NCI-H774 (cell line): ENCODE measurements at regions not wholly inside any gene's neighbourhood (a gene's known extent, or its start where the extent isn't known, plus 50 kb on each side); places are given as distances from the start of the nearest gene placed in this dataset.
"Not testable (repeated sequence)": the region's sequence is repeated elsewhere in the genome, so short reads cannot be mapped to it uniquely, and the experiment has no call there.

Source experiments
- DNase-seq: peaks from one replicate; lab custom pipeline; 2025; lab: John Stamatoyannopoulos, UW

GRCh38 chr3:153972862-153973261, 148.3 kb upstream of the ARHGEF26 start:
- no peak for DNase-seq

GRCh38 chr3:153973722-153974265, 147.4 kb upstream of the ARHGEF26 start:
- DNase-seq = no peak

GRCh38 chr3:153974614-153975013, 146.6 kb upstream of the ARHGEF26 start:
- no peak for DNase-seq

GRCh38 chr3:153976891-153977554, 144.2 kb upstream of the ARHGEF26 start:
- DNase-seq = no peak

GRCh38 chr3:153978006-153978405, 143.2 kb upstream of the ARHGEF26 start:
- no peak for DNase-seq

- no peak for DNase-seq
These were observed 141.6 kb upstream of the ARHGEF26 start for GRCh38 chr3:153979418-153980251.

DNA sequence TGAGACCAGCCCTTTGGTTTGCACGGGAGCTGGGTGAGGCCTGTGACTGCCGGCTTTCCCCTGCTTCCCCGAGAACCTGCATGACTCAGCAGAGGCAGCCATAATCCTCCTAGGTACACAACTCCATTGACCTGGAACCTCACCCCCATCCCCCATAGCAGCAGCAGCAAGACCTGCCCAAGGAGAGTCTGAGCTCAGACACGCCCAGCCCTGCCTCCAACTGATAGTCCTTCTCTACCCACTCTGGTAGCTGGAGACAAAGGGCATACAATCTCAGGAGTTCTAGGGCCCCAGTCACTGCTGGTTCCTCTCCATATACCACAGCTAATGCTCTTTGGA, 141.0 kb upstream of the ARHGEF26 start:
- DNase-seq = no peak

DNA sequence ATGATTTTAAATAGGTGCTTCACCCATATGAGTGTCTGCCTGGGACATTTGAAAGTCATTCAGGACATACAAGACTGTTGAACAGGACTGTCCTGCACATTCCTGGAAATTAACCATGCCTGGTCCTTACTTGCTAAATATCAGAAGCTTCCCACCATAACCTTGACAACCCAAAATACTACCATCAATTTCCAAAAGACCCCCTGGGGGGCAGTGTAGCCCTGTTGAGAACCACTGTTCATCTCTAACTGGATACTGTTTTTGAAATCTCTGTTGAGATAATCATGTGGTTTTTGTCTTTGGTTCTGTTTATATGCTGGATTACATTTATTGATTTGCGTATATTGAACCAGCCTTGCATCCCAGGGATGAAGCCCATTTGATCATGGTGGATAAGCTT, 123.8 kb upstream of the ARHGEF26 start:
- DNase-seq = not testable (repeated sequence)

DNA sequence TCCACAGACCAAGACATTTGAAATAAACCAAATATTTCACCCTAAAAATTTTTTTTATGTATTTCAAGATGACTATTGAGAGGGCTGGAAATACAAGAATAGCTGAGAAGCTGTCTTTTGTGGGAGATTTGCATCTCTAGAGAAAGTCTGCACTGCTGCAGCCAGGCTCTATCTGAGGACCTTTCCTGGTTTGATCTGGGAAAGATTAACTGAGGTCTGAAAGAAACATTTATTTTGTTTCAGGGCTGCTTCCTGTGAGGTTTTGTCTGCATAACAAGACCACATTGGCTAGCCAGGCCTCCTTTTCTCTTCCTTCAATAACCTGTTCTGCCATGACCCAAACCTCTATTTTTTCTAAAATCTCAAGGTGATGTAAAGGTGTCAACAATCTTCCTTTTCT, 117.5 kb upstream of the ARHGEF26 start:
- no peak for DNase-seq

- DNase-seq = no peak
These were observed 110.2 kb upstream of the ARHGEF26 start for GRCh38 chr3:154011036-154011435.

DNA sequence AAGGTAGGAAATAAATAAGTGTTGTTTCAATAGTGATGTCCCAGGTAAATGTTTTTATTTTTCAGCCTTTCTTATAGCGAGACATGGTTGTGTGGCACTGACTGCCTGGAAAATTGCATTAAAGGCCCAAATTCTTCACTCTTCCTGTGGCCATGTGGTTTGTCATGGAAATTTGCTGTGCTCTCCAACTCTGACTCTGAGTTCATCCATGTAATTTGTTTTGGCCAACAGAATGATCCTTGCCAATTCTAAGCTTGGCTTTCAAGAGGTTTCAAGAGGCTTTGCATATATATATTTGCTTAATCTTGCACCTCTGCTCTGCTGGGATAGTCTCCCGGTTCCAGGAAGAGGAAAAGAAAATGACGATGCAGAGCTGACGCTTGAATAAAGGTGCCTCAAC, 107.5 kb upstream of the ARHGEF26 start:
- DNase-seq = no peak

DNA sequence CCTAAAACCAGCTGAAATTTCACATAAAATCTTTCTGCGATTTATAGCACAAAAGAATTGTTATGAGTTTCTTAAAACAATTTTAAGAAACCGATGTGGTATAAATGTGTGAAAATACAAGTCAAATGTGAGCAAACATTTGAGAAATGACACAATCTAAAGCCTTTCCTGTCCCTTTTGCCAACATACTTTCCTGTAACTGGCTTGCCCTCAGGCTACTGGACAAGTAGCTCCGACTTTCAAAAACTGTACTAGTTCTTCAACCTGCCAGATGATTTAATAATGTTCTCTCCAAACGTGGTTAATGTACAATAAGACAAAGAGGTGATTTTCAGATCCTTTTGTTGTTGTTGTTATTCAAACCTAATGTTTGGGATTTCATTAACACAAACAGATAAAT, 105.9 kb upstream of the ARHGEF26 start:
- DNase-seq = no peak

GRCh38 chr3:154018100-154018696, 103.0 kb upstream of the ARHGEF26 start:
- no peak for DNase-seq

GRCh38 chr3:154022606-154023005, 98.6 kb upstream of the ARHGEF26 start:
- peak; percentile 64 for DNase-seq

- DNase-seq = no peak
These were observed 98.0 kb upstream of the ARHGEF26 start for GRCh38 chr3:154023148-154023547.

DNA sequence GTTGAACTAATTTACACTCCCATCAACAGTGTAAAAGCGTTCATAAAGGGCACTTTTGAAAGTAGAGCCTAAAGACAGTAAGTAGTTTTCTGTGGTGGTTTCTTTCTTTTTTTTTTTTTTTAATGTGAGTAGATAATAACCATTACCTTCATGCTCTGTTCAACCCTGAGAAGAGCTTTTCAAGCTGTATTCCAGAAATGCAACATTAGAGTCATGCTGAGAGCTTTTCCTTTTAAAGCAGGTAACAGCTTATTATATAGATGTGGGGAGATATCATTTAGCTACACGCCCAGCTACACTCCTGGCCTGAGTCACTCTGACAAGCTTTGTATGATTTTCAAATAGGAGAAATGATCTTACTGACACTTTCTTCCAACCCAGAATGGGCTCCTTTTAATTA, 96.2 kb upstream of the ARHGEF26 start:
- no peak for DNase-seq

DNA sequence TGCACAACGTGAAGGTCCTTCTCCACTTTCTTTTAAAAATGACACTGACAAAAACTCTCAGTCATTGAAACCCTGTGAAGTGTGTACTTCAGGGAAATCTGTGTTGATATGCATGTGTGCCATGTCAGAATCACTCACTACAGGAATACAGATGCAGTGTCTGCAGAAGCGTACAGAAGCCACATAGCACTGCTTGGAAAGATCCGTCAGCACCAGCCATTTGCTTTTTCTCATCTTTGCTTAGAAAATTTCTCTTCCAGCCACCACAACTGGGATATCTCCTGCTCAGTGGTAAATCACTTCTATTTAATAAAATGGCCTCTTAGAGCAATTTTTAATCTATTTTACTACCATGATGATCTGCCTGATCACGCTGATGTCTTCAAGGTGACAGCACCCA, 91.3 kb upstream of the ARHGEF26 start:
- DNase-seq = no peak

DNA sequence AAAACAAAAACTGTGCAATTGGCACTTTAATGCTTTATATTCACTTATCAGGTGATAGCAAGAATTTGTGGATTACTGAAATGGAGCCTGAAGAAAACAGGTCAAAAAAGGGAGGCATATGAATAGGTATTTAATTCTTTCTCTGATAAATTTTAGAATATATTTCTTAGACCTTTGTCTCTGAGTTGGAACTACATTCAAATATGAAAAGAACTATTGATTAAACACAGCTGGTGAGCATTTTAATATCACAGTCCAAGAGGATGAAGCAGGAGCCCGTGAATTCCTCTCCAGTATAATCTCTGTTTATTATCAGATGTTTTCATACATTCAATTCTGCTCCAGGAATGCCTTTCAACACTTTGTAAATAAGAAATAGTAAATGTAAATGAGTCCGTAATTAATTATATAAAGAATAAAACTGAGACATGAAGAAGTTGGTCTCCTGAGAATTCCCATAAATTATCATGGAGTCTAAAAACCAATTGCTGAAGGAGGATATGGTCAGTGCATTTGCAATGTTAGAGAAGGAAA, 86.3 kb upstream of the ARHGEF26 start:
- DNase-seq = no peak

- no peak for DNase-seq
These were observed 80.9 kb upstream of the ARHGEF26 start for GRCh38 chr3:154040283-154040682.

DNA sequence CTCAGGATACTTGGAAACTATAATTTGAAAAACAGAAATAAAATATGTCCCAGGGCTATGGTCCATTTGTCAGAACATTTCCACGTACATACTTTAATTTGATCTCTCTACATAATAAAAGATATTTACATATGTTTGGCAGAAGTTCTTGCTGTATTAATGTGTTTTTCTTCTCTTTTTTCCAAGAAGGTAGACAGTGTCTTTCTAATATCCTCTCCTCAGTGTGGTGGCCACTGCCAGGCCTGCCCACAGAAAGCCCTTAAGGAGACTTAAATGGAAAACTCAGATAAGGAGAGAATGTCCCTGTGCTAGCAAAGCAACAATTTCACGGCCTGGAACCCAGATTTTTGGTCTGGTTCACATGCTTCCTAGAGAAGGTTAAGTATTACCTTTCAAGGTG, 76.5 kb upstream of the ARHGEF26 start:
- no peak for DNase-seq

DNA sequence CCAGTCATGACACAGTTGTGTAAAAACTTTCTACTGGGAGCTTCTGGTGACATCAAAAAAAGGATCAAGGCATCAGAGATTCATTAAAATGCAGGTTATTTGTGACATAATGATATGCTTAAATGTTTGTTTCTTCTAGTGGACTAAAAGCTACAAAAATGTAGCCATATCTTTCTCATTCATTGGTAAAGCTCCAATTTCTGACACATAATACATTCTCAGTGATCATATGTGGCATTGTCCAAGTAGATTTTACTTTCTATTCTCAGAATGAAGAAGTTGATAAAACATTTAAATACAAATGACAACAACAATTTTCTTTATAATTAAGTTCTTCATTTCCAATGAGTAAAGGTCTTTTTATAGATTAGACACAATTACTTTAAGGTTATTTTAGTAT, 71.0 kb upstream of the ARHGEF26 start:
- no peak for DNase-seq

DNA sequence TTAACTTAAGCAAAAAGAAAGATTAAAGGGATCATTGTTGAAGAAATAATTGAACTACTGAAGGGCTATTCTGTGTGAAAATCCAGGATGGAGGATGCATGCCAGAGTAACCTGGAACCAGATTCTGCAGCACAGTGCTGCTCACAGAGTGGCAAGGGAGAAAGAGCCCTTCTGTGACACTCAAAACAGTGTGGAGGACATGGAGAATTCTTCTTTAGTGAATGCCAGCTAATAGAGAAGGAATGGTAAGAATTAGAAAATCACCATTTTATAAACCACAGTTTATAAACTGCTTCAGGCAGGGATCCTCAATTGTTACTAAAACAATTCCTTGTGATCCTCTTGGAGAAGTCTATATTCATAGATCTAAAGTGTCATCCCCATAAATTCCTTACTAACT, 70.4 kb upstream of the ARHGEF26 start:
- no peak for DNase-seq

- DNase-seq = no peak
These were observed 61.4 kb upstream of the ARHGEF26 start for GRCh38 chr3:154059833-154060232.
